ENCODE measurements at regions not wholly inside any gene's neighbourhood (a gene's known extent, or its start where the extent isn't known, plus 50 kb on each side); places are given as distances from the start of the nearest gene placed in this dataset.

- no peak for DNase-seq (ENCODE audit: low read depth in 2 of 2)
Measured at GRCh38 chr9:30758726-30759446, 1625.6 kb upstream of the ACO1 start.

GRCh38 chr9:30765318-30765717 lies 1619.1 kb upstream of the ACO1 start:
- DNase-seq (ENCODE audit: low read depth in 2 of 2) = no peak

- DNase-seq (ENCODE audit: low read depth in 2 of 2) = no peak
Measured at GRCh38 chr9:30771163-30771708, 1613.2 kb upstream of the ACO1 start.

GRCh38 chr9:30771760-30772159 lies 1612.7 kb upstream of the ACO1 start:
- no peak for DNase-seq (ENCODE audit: low read depth in 2 of 2)

GRCh38 chr9:30773427-30773826 lies 1611.0 kb upstream of the ACO1 start:
- no peak for DNase-seq (ENCODE audit: low read depth in 2 of 2)

GRCh38 chr9:30774326-30774725 lies 1610.1 kb upstream of the ACO1 start:
- no peak for DNase-seq (ENCODE audit: low read depth in 2 of 2)

- DNase-seq (ENCODE audit: low read depth in 2 of 2) = no peak
Measured at GRCh38 chr9:30775236-30775635, 1609.2 kb upstream of the ACO1 start.

- DNase-seq (ENCODE audit: low read depth in 2 of 2) = no peak
Measured at GRCh38 chr9:30796764-30797163, 1587.7 kb upstream of the ACO1 start.

- no peak for DNase-seq (ENCODE audit: low read depth in 2 of 2)
Measured at GRCh38 chr9:30799527-30800101, 1584.8 kb upstream of the ACO1 start.

GRCh38 chr9:30800421-30800820 lies 1584.0 kb upstream of the ACO1 start:
- no peak for DNase-seq (ENCODE audit: low read depth in 2 of 2)

GRCh38 chr9:30812821-30813220 lies 1571.6 kb upstream of the ACO1 start:
- DNase-seq (ENCODE audit: low read depth in 2 of 2) = no peak

GRCh38 chr9:30815585-30815984 lies 1568.9 kb upstream of the ACO1 start:
- no peak for DNase-seq (ENCODE audit: low read depth in 2 of 2)

- no peak for DNase-seq (ENCODE audit: low read depth in 2 of 2)
Measured at GRCh38 chr9:30845136-30845535, 1539.3 kb upstream of the ACO1 start.

- no peak for DNase-seq (ENCODE audit: low read depth in 2 of 2)
Measured at GRCh38 chr9:30846651-30847050, 1537.8 kb upstream of the ACO1 start.

GRCh38 chr9:30851600-30851999 lies 1532.8 kb upstream of the ACO1 start:
- DNase-seq (ENCODE audit: low read depth in 2 of 2) = no peak

- no peak for DNase-seq (ENCODE audit: low read depth in 2 of 2)
Measured at GRCh38 chr9:30900706-30901105, 1483.7 kb upstream of the ACO1 start.

GRCh38 chr9:30913331-30913730 lies 1471.1 kb upstream of the ACO1 start:
- no peak for DNase-seq (ENCODE audit: low read depth in 2 of 2)

- DNase-seq (ENCODE audit: low read depth in 2 of 2) = no peak
Measured at GRCh38 chr9:30915451-30915850, 1469.0 kb upstream of the ACO1 start.

- DNase-seq (ENCODE audit: low read depth in 2 of 2) = no peak
Measured at GRCh38 chr9:30925126-30925525, 1459.3 kb upstream of the ACO1 start.

- DNase-seq (ENCODE audit: low read depth in 2 of 2) = no peak
Measured at GRCh38 chr9:30925635-30926034, 1458.8 kb upstream of the ACO1 start.

- no peak for DNase-seq (ENCODE audit: low read depth in 2 of 2)
Measured at GRCh38 chr9:30928045-30928444, 1456.4 kb upstream of the ACO1 start.

- no peak for DNase-seq (ENCODE audit: low read depth in 2 of 2)
Measured at GRCh38 chr9:30932226-30932625, 1452.2 kb upstream of the ACO1 start.

GRCh38 chr9:30935730-30936129 lies 1448.7 kb upstream of the ACO1 start:
- no peak for DNase-seq (ENCODE audit: low read depth in 2 of 2)

- DNase-seq (ENCODE audit: low read depth in 2 of 2) = no peak
Measured at GRCh38 chr9:30937106-30937505, 1447.3 kb upstream of the ACO1 start.
